ENCODE measurements at regions not wholly inside any gene's neighbourhood (a gene's known extent, or its start where the extent isn't known, plus 50 kb on each side); places are given as distances from the start of the nearest gene placed in this dataset.

- no peak for TF ChIP-seq POLR2A (IDR thresholded peaks at IDR 0.05)
- TF ChIP-seq, protein P1, sequence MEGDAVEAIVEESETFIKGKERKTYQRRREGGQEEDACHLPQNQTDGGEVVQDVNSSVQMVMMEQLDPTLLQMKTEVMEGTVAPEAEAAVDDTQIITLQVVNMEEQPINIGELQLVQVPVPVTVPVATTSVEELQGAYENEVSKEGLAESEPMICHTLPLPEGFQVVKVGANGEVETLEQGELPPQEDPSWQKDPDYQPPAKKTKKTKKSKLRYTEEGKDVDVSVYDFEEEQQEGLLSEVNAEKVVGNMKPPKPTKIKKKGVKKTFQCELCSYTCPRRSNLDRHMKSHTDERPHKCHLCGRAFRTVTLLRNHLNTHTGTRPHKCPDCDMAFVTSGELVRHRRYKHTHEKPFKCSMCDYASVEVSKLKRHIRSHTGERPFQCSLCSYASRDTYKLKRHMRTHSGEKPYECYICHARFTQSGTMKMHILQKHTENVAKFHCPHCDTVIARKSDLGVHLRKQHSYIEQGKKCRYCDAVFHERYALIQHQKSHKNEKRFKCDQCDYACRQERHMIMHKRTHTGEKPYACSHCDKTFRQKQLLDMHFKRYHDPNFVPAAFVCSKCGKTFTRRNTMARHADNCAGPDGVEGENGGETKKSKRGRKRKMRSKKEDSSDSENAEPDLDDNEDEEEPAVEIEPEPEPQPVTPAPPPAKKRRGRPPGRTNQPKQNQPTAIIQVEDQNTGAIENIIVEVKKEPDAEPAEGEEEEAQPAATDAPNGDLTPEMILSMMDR (IDR thresholded peaks at IDR 0.05): no peak
- TF ChIP-seq EP300 (IDR thresholded peaks at IDR 0.05): no peak
- TF ChIP-seq POLR2AphosphoS5 (IDR thresholded peaks at IDR 0.05): no peak
These were observed 92.3 kb upstream of the ELMO1 start for GRCh38 chr7:37540917-37541316.

Measured in upper lobe of left lung (tissue), 4 donors.